Right atrium auricular region (tissue), 2 donors: ENCODE measurements at regions not wholly inside any gene's neighbourhood (a gene's known extent, or its start where the extent isn't known, plus 50 kb on each side); places are given as distances from the start of the nearest gene placed in this dataset.

Experiments
- DNase-seq: peaks from one replicate; pipeline ENCODE4 v3.0.0-alpha.2; 2019; ENCODE audit warnings: low spot score
- H3K27ac ChIP-seq, 2 donors: fragments of 200-600 bp; sonication (generic); 1 replicate in 1 of 2; 2 replicates in 1 of 2; pipeline ENCODE4 v1.5.1; 2016 to 2019
- H3K27me3 ChIP-seq, 2 donors: fragments of 200-600 bp; sonication (generic); one replicate each; pipeline versions ENCODE4 v1.5.1 to v1.6.0; 2017 to 2019
- H3K36me3 ChIP-seq: fragments of 200-600 bp; sonication (generic); one replicate; pipeline ENCODE4 v1.5.1; 2016
- H3K4me1 ChIP-seq, 2 donors: fragments of 200-600 bp; sonication (generic); one replicate each; pipeline versions ENCODE4 v1.5.1 to v1.6.0; 2017 to 2019
- H3K4me3 ChIP-seq, 2 donors: fragments of 200-600 bp; sonication (generic); 1 replicate in 1 of 2; 2 replicates in 1 of 2; pipeline ENCODE4 v1.5.1; 2017 to 2019; ENCODE audit warnings: mild to moderate bottlenecking in 1 of 2, moderate library complexity in 1 of 2
- H3K9me3 ChIP-seq, 2 donors: fragments of 200-600 bp; sonication (generic); one replicate each; pipeline ENCODE4 v1.5.1; 2019
- TF ChIP-seq, protein P1 (sequence below), 2 donors: fragments of 200-600 bp; sonication (generic); IDR thresholded peaks; one replicate each; pipeline ENCODE4 v1.5.1; 2019; ENCODE audit warnings: antibody characterized with exemption in 2 of 2

GRCh38 chr14:80354860-80355581, 143.7 kb upstream of the DIO2 start:
- no peaks in the 10 kb centered on the region for H3K4me1 ChIP-seq
- H3K27ac ChIP-seq: no peak overlapping the region
- H3K9me3 ChIP-seq: no peaks in the 10 kb centered on the region
- no peaks in the 10 kb centered on the region for H3K27me3 ChIP-seq
- TF ChIP-seq, protein P1, sequence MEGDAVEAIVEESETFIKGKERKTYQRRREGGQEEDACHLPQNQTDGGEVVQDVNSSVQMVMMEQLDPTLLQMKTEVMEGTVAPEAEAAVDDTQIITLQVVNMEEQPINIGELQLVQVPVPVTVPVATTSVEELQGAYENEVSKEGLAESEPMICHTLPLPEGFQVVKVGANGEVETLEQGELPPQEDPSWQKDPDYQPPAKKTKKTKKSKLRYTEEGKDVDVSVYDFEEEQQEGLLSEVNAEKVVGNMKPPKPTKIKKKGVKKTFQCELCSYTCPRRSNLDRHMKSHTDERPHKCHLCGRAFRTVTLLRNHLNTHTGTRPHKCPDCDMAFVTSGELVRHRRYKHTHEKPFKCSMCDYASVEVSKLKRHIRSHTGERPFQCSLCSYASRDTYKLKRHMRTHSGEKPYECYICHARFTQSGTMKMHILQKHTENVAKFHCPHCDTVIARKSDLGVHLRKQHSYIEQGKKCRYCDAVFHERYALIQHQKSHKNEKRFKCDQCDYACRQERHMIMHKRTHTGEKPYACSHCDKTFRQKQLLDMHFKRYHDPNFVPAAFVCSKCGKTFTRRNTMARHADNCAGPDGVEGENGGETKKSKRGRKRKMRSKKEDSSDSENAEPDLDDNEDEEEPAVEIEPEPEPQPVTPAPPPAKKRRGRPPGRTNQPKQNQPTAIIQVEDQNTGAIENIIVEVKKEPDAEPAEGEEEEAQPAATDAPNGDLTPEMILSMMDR (IDR thresholded peaks at IDR 0.05): no peak
- H3K4me3 ChIP-seq: no peak overlapping the region
- no peak for DNase-seq
- H3K36me3 ChIP-seq: no peaks in the 10 kb centered on the region

- no peaks in the 10 kb centered on the region for H3K9me3 ChIP-seq
- TF ChIP-seq, protein P1 (IDR thresholded peaks at IDR 0.05): no peak
- H3K27me3 ChIP-seq: no peaks in the 10 kb centered on the region
- no peak overlapping the region for H3K27ac ChIP-seq
- no peaks in the 10 kb centered on the region for H3K36me3 ChIP-seq
- H3K4me1 ChIP-seq: no peaks in the 10 kb centered on the region
- no peak for DNase-seq
- no peak overlapping the region for H3K4me3 ChIP-seq
These were observed 141.2 kb upstream of the DIO2 start for GRCh38 chr14:80352471-80352870.

GRCh38 chr14:80350707-80351106, 139.4 kb upstream of the DIO2 start:
- DNase-seq: no peak
- no peak overlapping the region for H3K27ac ChIP-seq
- H3K4me3 ChIP-seq: no peak overlapping the region
- TF ChIP-seq, protein P1 (IDR thresholded peaks at IDR 0.05): no peak
- no peaks in the 10 kb centered on the region for H3K4me1 ChIP-seq
- no peaks in the 10 kb centered on the region for H3K9me3 ChIP-seq
- no peaks in the 10 kb centered on the region for H3K36me3 ChIP-seq
- no peaks in the 10 kb centered on the region for H3K27me3 ChIP-seq

GRCh38 chr14:80346395-80346794, 135.1 kb upstream of the DIO2 start:
- no peak for DNase-seq

GRCh38 chr14:80344208-80344607, 132.9 kb upstream of the DIO2 start:
- H3K4me1 ChIP-seq: no peaks in the 10 kb centered on the region
- no peak overlapping the region for H3K27ac ChIP-seq
- no peaks in the 10 kb centered on the region for H3K9me3 ChIP-seq
- no peaks in the 10 kb centered on the region for H3K36me3 ChIP-seq
- no peak overlapping the region for H3K4me3 ChIP-seq
- DNase-seq: no peak
- H3K27me3 ChIP-seq: no peaks in the 10 kb centered on the region
- TF ChIP-seq, protein P1 (IDR thresholded peaks at IDR 0.05): no peak

More at GRCh38 chr14:80346395-80346794, 135.1 kb upstream of the DIO2 start:
- TF ChIP-seq, protein P1 (IDR thresholded peaks at IDR 0.05): no peak
- Histone ChIP-seq H3K4me1 (no peaks in the 10 kb centered on the region), H3K4me3 (no peak overlapping the region), H3K27me3 (no peaks in the 10 kb centered on the region), H3K36me3 (no peaks in the 10 kb centered on the region), H3K9me3 (no peaks in the 10 kb centered on the region), H3K27ac (no peak overlapping the region)

DNA sequence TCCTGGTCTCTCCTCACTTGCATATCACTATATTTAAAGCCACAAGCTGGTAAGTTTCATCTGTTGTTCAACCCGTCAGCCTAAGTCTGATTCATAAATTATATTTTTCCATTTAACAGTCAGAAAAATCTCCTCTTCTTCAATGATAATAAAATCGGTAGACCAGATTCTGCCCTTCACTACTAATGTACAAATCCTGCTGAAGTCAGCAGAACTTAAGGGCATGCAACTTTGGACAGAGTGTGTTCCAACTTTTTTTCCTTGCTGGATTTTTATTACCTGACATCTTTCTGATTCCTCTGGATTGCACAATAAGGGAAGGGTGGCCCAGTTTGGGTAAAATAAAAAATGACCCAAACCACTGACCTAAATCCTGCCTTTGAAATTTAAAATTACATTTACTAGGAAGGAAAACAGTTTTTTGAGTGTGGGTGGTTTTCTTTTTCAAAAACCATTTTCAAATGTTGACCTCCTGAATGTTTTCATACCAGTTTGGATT, 125.4 kb upstream of the DIO2 start:
- no peak overlapping the region for H3K4me3 ChIP-seq
- TF ChIP-seq, protein P1 (IDR thresholded peaks at IDR 0.05): no peak
- no peaks in the 10 kb centered on the region for H3K4me1 ChIP-seq
- H3K27ac ChIP-seq: no peak overlapping the region
- DNase-seq: no peak
- no peaks in the 10 kb centered on the region for H3K27me3 ChIP-seq
- H3K9me3 ChIP-seq: no peaks in the 10 kb centered on the region
- no peaks in the 10 kb centered on the region for H3K36me3 ChIP-seq
